OCI-LY3 (cell line): ENCODE measurements at regions not wholly inside any gene's neighbourhood (a gene's known extent, or its start where the extent isn't known, plus 50 kb on each side); places are given as distances from the start of the nearest gene placed in this dataset.

Experiments
- H2AFZ ChIP-seq: fragments of 200-600, 300-600 bp; shearing (Covaris generic); 2 replicates; pipeline ENCODE4 v1.6.0; 2014; ENCODE audit warnings: antibody characterized with exemption, low read depth, low read length
- H3K27ac ChIP-seq: fragments of 200-600, 300-600 bp; sonication (generic); 2 replicates; pipeline ENCODE4 v1.5.1; 2014; ENCODE audit warnings: mild to moderate bottlenecking, low read length, moderate library complexity, mixed read lengths
- H3K27me3 ChIP-seq: fragments of 200-600, 300-600 bp; sonication (generic); 2 replicates; pipeline ENCODE4 v1.6.1; 2014; ENCODE audit warnings: low read depth, low read length, mixed read lengths
- H3K36me3 ChIP-seq: fragments of 200-600, 300-600 bp; sonication (generic); replicated peaks from 2 replicates; pipeline ENCODE3; 2014; ENCODE audit warnings: low read depth, low read length, mixed read lengths
- H3K4me1 ChIP-seq: fragments of 300-600, 200-600 bp; sonication (generic); 2 replicates; pipeline ENCODE4 v1.6.1; 2014; ENCODE audit warnings: low read length, mixed read lengths
- H3K4me2 ChIP-seq: fragments of 200-600, 300-600 bp; sonication (generic); 2 replicates; pipeline ENCODE4 v1.6.1; 2014; ENCODE audit warnings: low read length, mixed read lengths
- H3K4me3 ChIP-seq: fragments of 300-600, 200-600 bp; sonication (generic); 2 replicates; pipeline ENCODE4 v1.5.1; 2014; ENCODE audit warnings: antibody characterized with exemption, mild to moderate bottlenecking, low read length, moderate library complexity
- H3K79me2 ChIP-seq: fragments of 300-600, 200-600 bp; shearing (Covaris generic); 2 replicates; pipeline ENCODE4 v1.6.1; 2014; ENCODE audit warnings: mild to moderate bottlenecking, low read length, mixed read lengths
- H3K9ac ChIP-seq: fragments of 300-600, 200-600 bp; shearing (Covaris generic); 2 replicates; pipeline ENCODE4 v1.6.0; 2014; ENCODE audit warnings: mild to moderate bottlenecking, low read length, moderate library complexity
- H3K9me3 ChIP-seq: fragments of 200-600, 300-600 bp; shearing (Covaris generic); 2 replicates; pipeline ENCODE4 v1.6.1; 2014; ENCODE audit warnings: low read length, mixed read lengths; ENCODE audit not compliant: insufficient read depth
- H4K20me1 ChIP-seq: fragments of 200-600, 300-600 bp; sonication (generic); 2 replicates; pipeline ENCODE4 v1.6.1; 2016; ENCODE audit warnings: low read length, mixed read lengths; ENCODE audit not compliant: insufficient read depth
- CTCF ChIP-seq: fragments of 200-600, 300-600 bp; sonication (generic); IDR thresholded peaks from 2 replicates; pipeline ENCODE4 v1.5.1; 2014; ENCODE audit warnings: antibody characterized with exemption, low read length, low read depth
- EZH2phosphoT487 ChIP-seq: fragments of 200-600 bp; shearing (Covaris generic); IDR thresholded peaks from 2 replicates; pipeline ENCODE4 v1.6.1; 2018; ENCODE audit warnings: antibody characterized with exemption, mixed run types, low read depth

GRCh38 chr3:75082845-75083244, 468.4 kb upstream of the CNTN3 start:
- Histone ChIP-seq H3K36me3 (no peaks in the 10 kb centered on the region), H4K20me1 (no peaks in the 10 kb centered on the region), H3K4me2 (no peak overlapping the region), H3K4me3 (no peak overlapping the region), H3K4me1 (no peaks in the 10 kb centered on the region), H3K9me3 (no peaks in the 10 kb centered on the region), H3K79me2 (no peaks in the 10 kb centered on the region), H3K9ac (no peak overlapping the region), H3K27ac (no peak overlapping the region), H3K27me3 (no peaks in the 10 kb centered on the region), H2AFZ (no peak overlapping the region)
- TF ChIP-seq CTCF (no peak), EZH2phosphoT487 (no peak)

GRCh38 chr3:75089841-75090240, 475.4 kb upstream of the CNTN3 start:
- Histone ChIP-seq H3K27me3 (no peaks in the 10 kb centered on the region), H2AFZ (no peak overlapping the region), H4K20me1 (no peaks in the 10 kb centered on the region), H3K4me3 (no peak overlapping the region), H3K36me3 (no peaks in the 10 kb centered on the region), H3K9me3 (no peaks in the 10 kb centered on the region), H3K79me2 (no peaks in the 10 kb centered on the region), H3K9ac (no peak overlapping the region), H3K27ac (no peak overlapping the region), H3K4me1 (no peaks in the 10 kb centered on the region), H3K4me2 (no peak overlapping the region)
- no peak for TF ChIP-seq CTCF
- TF ChIP-seq EZH2phosphoT487: no peak

GRCh38 chr3:75101329-75102147, 487.1 kb upstream of the CNTN3 start:
- no peak overlapping the region for H3K4me2 ChIP-seq
- H3K4me1 ChIP-seq: no peaks in the 10 kb centered on the region
- no peaks in the 10 kb centered on the region for H3K27me3 ChIP-seq
- H2AFZ ChIP-seq: no peak overlapping the region; the same call in 1 of the 2 replicates
- H3K4me3 ChIP-seq: no peak overlapping the region
- no peaks in the 10 kb centered on the region for H3K36me3 ChIP-seq
- no peak overlapping the region for H3K9ac ChIP-seq
- no peak for TF ChIP-seq EZH2phosphoT487
- no peak for TF ChIP-seq CTCF
- H3K27ac ChIP-seq: no peak overlapping the region
- no peaks in the 10 kb centered on the region for H3K79me2 ChIP-seq
- no peaks in the 10 kb centered on the region for H4K20me1 ChIP-seq
- H3K9me3 ChIP-seq: peaks cover 7% of the 10 kb centered on the region; the same call in 1 of the 2 replicates

- TF ChIP-seq EZH2phosphoT487 (no peak), CTCF (no peak)
- H3K9me3 ChIP-seq: no peaks in the 10 kb centered on the region
- H3K4me3 ChIP-seq: no peak overlapping the region
Measured at GRCh38 chr3:75110741-75111140, 496.3 kb upstream of the CNTN3 start.

More at GRCh38 chr3:75110741-75111140, 496.3 kb upstream of the CNTN3 start:
- Histone ChIP-seq H3K9ac (no peak overlapping the region), H3K27me3 (no peaks in the 10 kb centered on the region), H3K27ac (no peak overlapping the region), H3K4me2 (no peak overlapping the region), H3K79me2 (no peaks in the 10 kb centered on the region), H3K36me3 (no peaks in the 10 kb centered on the region), H4K20me1 (no peaks in the 10 kb centered on the region), H3K4me1 (peaks cover 3% of the 10 kb centered on the region; the same call in 1 of the 2 replicates), H2AFZ (no peak overlapping the region)
